ENCODE measurements at regions not wholly inside any gene's neighbourhood (a gene's known extent, or its start where the extent isn't known, plus 50 kb on each side); places are given as distances from the start of the nearest gene placed in this dataset.

DNA sequence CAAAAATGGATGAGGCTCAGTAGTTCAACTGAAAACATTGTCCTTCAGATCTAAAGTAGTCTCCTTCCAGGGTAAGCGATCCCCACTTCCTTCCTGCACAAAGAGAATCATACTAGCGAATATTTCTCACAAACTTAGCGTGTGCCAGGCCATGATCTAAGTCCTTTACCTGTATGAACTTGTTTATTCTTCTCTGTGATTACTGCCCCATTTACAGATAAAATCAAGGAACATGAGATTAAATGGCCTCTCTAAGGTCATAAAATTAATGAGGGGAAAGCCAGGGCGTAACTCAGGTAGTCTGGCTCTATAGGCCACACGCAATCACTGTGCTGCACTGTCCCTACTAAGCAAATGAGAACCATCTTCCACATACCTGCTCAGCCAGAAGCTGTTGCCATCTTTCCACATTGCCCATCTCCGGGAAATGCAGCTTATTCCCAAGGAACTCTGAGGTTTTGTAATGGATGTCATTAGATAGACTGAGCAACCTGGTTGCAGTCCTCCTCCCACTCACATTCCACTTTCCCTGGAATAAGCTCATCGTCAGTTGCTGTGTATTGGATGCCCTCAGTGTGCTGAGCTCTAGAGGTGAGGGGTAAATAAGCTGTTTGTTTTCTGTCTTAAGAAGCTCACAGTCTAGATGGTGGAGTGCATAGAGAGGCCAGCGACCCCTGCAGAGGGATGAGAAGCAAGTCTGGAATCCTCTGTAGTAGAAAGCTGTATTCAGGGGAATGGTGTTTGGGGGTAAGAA lies 146.3 kb downstream of the SNX19 start:
- ATAC-seq (no peak), DNase-seq (ENCODE audit: low read depth, low spot score) (no peak)
- Histone ChIP-seq H3K9me3 (ENCODE audit: control insufficient read depth, insufficient read depth, low read depth, low read length) (no peaks in the 10 kb centered on the region), H3K4me1 (ENCODE audit: control insufficient read depth, insufficient read depth, low read length) (peaks cover 6% of the 10 kb centered on the region; the same call in 1 of the 2 replicates), H3K27me3 (ENCODE audit: control insufficient read depth, insufficient read depth, low read length) (no peaks in the 10 kb centered on the region), H3K27ac (ENCODE audit: low read length) (no peak overlapping the region; the same call in 1 of the 2 replicates), H3K36me3 (ENCODE audit: control insufficient read depth, insufficient read depth, low read length) (no peaks in the 10 kb centered on the region), H3K4me3 (ENCODE audit: low read depth in 2 of 2, low read length in 2 of 2) (no peak overlapping the region)
- intact Hi-C loops (cut with micrococcal nuclease; ENCODE audit: unreplicated experiment), result no loop called here
- POLR2A ChIA-PET, result no interaction called here
- in situ Hi-C loops (cut with HindIII; ENCODE audit: low pct_unique_long_range_greater_than_20kb, low sequenced_read_pairs), result no loop called here
- CTCF ChIA-PET, result no interaction called here
- TF ChIP-seq, protein P1, sequence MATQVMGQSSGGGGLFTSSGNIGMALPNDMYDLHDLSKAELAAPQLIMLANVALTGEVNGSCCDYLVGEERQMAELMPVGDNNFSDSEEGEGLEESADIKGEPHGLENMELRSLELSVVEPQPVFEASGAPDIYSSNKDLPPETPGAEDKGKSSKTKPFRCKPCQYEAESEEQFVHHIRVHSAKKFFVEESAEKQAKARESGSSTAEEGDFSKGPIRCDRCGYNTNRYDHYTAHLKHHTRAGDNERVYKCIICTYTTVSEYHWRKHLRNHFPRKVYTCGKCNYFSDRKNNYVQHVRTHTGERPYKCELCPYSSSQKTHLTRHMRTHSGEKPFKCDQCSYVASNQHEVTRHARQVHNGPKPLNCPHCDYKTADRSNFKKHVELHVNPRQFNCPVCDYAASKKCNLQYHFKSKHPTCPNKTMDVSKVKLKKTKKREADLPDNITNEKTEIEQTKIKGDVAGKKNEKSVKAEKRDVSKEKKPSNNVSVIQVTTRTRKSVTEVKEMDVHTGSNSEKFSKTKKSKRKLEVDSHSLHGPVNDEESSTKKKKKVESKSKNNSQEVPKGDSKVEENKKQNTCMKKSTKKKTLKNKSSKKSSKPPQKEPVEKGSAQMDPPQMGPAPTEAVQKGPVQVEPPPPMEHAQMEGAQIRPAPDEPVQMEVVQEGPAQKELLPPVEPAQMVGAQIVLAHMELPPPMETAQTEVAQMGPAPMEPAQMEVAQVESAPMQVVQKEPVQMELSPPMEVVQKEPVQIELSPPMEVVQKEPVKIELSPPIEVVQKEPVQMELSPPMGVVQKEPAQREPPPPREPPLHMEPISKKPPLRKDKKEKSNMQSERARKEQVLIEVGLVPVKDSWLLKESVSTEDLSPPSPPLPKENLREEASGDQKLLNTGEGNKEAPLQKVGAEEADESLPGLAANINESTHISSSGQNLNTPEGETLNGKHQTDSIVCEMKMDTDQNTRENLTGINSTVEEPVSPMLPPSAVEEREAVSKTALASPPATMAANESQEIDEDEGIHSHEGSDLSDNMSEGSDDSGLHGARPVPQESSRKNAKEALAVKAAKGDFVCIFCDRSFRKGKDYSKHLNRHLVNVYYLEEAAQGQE (IDR thresholded peaks at IDR 0.05; ENCODE audit: insufficient read depth in 1 of 2, low read depth in 2 of 2, low read length in 1 of 2), result no peak
- no peak for TF ChIP-seq SIN3A (IDR thresholded peaks at IDR 0.05; ENCODE audit: borderline replicate concordance, insufficient read depth, low read depth, low read length)
- TF ChIP-seq, protein P2, sequence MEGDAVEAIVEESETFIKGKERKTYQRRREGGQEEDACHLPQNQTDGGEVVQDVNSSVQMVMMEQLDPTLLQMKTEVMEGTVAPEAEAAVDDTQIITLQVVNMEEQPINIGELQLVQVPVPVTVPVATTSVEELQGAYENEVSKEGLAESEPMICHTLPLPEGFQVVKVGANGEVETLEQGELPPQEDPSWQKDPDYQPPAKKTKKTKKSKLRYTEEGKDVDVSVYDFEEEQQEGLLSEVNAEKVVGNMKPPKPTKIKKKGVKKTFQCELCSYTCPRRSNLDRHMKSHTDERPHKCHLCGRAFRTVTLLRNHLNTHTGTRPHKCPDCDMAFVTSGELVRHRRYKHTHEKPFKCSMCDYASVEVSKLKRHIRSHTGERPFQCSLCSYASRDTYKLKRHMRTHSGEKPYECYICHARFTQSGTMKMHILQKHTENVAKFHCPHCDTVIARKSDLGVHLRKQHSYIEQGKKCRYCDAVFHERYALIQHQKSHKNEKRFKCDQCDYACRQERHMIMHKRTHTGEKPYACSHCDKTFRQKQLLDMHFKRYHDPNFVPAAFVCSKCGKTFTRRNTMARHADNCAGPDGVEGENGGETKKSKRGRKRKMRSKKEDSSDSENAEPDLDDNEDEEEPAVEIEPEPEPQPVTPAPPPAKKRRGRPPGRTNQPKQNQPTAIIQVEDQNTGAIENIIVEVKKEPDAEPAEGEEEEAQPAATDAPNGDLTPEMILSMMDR (IDR thresholded peaks at IDR 0.05), result no peak
- no peak for TF ChIP-seq TCF7L2 (IDR thresholded peaks at IDR 0.05; ENCODE audit: low read depth, low read length)
- no peak for TF ChIP-seq POLR2AphosphoS5 (IDR thresholded peaks at IDR 0.05; ENCODE audit: low read depth, low read length)
- no TSS peak for BruUV-seq (replicated peaks)

DNA sequence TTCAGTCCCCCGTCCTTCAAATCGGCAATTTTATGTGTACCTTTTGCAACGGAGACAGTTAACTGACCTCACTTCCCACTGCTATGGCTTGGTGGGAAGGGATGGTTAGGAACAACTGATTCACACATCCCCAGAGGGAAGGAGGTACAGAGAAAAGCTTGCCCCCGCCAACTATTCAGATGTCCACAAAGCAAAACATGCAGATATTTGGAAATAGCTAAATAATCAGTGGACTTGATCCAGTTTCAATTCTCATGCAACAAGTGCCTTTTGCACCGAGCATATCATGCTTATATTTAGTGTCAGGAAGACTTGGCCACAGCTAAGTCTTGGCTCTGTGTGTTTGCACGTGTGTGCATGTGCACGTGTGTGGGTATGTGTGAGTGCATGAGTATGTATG lies 144.6 kb downstream of the SNX19 start:
- Histone ChIP-seq H3K9me3 (ENCODE audit: control insufficient read depth, insufficient read depth, low read depth, low read length) (no peaks in the 10 kb centered on the region), H3K4me1 (ENCODE audit: control insufficient read depth, insufficient read depth, low read length) (peaks cover 6% of the 10 kb centered on the region; the same call in 1 of the 2 replicates), H3K27ac (ENCODE audit: low read length) (peak overlapping the region; percentile 46; the same call in 1 of the 2 replicates), H3K36me3 (ENCODE audit: control insufficient read depth, insufficient read depth, low read length) (no peaks in the 10 kb centered on the region), H3K27me3 (ENCODE audit: control insufficient read depth, insufficient read depth, low read length) (no peaks in the 10 kb centered on the region), H3K4me3 (ENCODE audit: low read depth in 2 of 2, low read length in 2 of 2) (no peak overlapping the region)
- ChIA-PET CTCF (no interaction called here), POLR2A (no interaction called here)
- no TSS peak for BruUV-seq (replicated peaks)
- intact Hi-C loops (cut with micrococcal nuclease; ENCODE audit: unreplicated experiment) (no loop called here), in situ Hi-C loops (cut with HindIII; ENCODE audit: low pct_unique_long_range_greater_than_20kb, low sequenced_read_pairs) (no loop called here)
- TF ChIP-seq, protein P1 (IDR thresholded peaks at IDR 0.05; ENCODE audit: insufficient read depth in 1 of 2, low read depth in 2 of 2, low read length in 1 of 2), result no peak
- no peak for TF ChIP-seq POLR2AphosphoS5 (IDR thresholded peaks at IDR 0.05; ENCODE audit: low read depth, low read length)
- TF ChIP-seq, protein P2 (IDR thresholded peaks at IDR 0.05), result no peak
- no peak for TF ChIP-seq TCF7L2 (IDR thresholded peaks at IDR 0.05; ENCODE audit: low read depth, low read length)
- TF ChIP-seq SIN3A (IDR thresholded peaks at IDR 0.05; ENCODE audit: borderline replicate concordance, insufficient read depth, low read depth, low read length), result no peak
- ATAC-seq (no peak), DNase-seq (ENCODE audit: low read depth, low spot score) (no peak)

Data from Panc1 (cell line).